HG02610 (cell line): ENCODE measurements at regions not wholly inside any gene's neighbourhood (a gene's known extent, or its start where the extent isn't known, plus 50 kb on each side); places are given as distances from the start of the nearest gene placed in this dataset.
"Not testable (repeated sequence)": the region's sequence is repeated elsewhere in the genome, so short reads cannot be mapped to it uniquely, and the experiment has no call there.

Source experiments
- ATAC-seq: cut with Tn5 transposase; IDR thresholded peaks from one replicate; pipeline ENCODE4 v1.9.1; 2021; ENCODE audit warnings: mild to moderate bottlenecking, moderate library complexity; ENCODE audit not compliant: unreplicated experiment

DNA sequence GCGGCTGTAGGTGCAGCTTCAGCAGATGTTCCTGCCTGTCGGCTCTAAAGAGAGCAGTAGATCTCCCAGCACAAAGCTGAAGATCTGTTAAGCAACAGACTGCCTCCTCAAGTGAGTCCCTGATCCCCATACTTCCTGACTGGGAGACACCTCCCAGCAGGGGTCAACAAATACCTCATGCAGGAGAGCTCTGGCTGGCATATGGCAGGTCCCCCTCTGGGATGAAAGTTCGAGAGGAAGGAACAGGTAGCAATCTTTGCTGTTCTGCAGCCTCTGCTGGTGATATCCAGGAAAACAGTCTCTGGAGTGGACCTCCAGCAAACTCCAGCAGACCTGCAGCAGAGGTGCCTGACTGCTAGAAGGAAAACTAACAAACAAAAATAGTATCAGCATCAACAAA is 337.1 kb upstream of the USP15 start:
- no peak for ATAC-seq

DNA sequence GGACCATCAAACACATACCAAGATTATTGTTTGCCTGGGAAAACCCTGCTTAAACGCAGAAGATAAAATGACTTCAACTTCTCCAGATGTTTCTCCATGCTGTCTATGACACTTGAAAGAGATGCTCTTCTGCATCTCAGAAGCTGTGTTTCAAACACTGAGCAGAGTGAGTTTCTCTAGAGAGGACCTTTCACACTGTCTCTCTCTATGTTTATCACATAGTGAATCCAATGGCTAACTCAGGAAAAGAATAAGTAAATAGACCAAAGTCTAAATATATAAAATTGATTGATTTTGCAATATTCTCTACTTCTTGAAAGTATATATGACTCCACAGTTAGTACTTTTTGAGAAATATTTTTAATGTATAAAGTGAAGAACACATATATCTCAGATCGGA is 325.6 kb upstream of the USP15 start:
- ATAC-seq: no peak

DNA sequence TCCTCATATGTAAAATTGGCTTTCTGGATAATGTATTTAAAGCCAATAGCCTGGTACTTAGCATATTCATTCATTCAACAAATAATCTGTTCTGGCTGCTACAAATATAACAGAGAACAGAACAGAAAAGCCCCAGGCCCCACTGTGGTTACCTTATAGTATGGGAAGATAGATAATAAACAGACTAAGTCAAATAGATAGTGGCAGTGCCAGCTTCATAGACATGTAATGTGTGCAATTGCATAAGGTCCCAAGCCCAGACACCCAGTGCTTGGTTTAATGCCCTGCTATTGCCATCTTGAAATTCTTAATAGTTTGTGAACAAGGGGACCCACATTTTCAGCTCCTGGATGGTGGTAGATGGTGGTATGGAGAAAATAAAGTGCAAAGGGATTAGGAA is 320.2 kb upstream of the USP15 start:
- ATAC-seq: no peak

DNA sequence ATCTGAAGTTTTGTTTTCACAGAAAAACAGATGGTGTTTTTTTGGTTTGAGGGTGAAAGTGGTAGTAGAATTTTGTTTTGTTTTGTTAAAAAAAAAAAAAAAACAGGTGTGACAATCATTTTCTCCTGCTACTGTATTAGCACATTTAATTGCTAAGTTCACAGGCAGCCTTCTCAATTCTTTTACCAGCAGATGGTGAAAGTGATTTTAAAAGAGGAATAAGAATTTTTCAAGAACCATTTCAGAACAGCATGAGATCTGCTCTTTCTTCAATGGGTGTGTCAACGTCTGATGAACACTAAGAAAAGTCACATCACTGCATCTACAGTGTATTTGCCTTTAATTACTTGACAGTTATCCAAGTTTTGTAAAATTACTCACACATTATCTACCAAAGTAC is 303.7 kb upstream of the USP15 start:
- no peak for ATAC-seq

DNA sequence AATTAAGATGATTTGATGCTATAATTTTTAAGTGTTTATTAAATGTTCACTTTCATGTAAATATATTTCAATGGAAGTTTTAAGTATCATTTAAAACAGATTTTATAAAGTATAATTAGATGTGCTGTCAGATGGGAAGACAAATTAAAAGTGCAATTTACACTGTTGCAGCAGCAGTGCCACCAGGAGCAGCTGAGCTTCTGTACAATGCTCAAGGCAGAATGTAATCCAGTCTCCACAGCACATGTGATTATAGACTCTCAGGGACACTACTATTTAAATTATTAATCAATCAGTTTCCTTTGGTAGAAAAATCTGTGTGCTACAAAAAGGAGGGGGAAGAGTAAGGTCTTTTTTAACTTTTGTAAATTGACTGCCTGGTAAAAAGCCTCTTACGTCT is 285.7 kb upstream of the USP15 start:
- no peak for ATAC-seq

DNA sequence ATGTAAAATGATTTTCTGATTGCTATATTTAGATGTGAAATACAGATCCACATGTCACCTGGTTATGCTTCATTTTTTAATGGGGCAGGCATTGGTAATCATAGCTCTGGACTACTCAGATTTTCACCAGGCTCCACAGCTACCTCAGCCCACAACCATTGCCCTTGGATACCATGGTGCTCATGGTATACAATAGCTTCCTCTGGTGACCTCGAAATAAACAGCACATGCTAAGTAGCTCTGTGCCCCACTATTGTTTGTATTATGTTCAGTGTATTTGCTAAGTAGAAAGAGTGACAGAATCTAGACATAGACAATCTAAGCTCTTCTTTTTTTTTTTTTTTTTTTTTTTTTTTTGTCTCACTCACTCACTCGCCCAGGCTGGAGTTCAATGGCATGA is 274.4 kb upstream of the USP15 start:
- ATAC-seq: no peak

DNA sequence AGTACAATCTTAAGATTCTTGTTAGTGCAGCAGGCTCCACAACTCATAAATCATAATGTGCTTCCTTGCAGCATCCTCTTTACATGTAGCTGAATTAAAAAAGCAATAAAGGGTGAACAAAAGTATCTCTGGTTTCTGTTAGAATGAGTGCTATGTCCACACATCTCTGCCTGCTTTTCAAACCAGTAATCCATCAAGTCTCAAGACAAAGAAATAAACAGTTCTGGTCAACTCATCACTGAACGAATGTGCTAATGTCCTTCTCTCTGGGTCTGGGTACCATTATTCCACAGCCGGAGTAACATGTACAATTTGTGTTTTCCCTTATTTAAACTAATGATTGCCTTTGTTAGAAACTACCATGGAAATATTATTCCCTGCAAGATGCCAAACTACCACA is 273.0 kb upstream of the USP15 start:
- no peak for ATAC-seq

DNA sequence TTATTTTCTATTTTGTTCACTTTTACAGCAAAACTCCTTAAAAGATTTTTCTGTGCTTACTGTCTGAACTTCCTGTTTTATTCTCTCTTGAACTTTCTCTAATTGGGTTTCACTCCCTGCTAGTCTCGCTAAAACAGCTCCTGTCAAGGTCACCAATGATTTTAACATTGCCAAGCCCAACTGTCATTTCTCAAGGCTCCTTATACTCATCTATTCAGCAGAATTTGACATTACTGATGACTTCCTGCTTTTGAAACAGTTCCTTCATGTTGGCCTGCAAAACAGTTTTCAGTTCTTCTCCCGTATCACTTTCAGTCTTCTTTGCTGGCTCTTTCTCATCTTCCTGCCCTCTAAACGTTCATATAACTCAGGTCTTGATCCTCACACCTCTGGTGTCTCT is 268.5 kb upstream of the USP15 start:
- no peak for ATAC-seq

DNA sequence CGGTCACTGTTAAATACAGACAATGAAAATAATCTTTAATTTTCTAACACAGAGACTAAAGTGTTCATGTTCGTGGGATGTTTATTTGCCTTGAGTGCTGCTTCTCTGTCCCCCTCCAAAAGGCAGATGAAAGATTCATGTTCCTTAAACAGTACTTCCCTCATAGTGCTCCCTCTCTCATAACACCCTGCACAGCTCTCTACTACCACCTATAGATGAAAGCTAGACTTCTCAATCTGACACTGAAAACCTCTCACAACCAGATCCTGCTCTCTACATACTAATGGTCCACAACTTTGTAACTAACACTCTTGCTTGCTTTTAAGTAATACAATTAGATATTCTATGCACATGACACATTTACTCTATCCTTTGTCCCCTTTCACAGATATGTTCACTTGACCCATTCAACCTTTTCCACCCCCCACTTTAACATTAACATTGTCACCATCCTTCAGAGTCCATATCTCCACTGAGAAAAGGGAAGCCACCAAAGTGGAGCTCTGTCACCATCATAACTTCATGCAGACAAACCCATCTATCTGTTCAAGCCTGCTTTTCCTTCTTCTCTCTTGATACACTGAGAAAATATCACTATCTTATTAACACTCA is 266.4 kb upstream of the USP15 start:
- ATAC-seq: peak; percentile 70

DNA sequence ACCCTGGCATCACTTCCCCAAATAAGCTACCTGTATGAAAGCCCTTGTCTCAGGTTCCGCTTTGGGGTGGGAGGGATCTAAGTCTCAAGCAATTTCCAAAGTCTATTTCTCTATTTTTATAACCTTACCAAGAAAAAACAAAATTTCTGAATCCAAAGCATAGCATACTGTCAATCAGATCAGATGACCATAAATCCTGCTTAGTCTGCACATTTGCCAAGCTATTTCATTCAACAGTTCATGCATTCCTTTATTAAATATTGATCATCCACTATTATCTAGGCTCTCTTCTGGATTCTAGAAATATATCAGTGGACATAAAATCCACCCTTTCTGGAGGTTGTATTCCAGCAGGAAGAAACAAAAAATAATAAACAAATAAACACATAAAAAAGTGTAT is 263.5 kb upstream of the USP15 start:
- ATAC-seq: no peak

DNA sequence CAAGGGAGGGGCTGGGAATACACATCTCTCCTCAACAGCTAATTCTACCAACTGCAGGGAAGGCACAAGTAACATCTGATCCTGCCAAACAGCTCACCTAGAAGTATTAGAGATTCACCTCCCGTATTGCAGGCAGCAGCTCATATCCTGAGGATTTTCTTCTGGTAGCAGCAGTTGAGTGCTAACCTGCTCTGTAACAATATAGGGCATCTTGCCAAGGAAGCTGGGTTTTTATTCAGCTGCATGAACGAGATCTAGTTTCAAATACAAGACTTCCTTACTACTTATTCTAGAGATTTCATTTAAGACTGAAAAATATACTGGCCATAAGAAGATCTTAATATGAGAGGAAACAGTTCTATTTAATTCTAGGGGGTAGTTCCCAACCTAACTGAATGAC is 261.4 kb upstream of the USP15 start:
- no peak for ATAC-seq

DNA sequence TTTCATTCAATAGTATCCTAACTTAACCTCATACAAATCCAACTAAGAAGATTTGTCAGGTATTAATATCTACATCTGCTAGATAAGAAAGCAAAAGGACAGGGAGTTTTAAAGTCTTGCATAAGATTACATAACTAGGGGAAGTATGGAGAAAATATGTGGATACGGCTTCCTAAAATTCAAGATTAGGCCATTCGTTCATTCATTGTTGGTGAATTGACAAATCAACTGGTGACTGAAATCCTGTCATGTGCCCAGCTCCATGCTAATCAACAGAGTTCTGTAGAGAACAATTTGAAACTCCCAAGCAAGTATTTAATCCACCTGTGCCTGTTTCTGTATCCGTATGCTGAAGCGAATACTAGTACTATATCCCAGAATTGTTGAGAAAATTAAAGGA is 260.9 kb upstream of the USP15 start:
- ATAC-seq: no peak

DNA sequence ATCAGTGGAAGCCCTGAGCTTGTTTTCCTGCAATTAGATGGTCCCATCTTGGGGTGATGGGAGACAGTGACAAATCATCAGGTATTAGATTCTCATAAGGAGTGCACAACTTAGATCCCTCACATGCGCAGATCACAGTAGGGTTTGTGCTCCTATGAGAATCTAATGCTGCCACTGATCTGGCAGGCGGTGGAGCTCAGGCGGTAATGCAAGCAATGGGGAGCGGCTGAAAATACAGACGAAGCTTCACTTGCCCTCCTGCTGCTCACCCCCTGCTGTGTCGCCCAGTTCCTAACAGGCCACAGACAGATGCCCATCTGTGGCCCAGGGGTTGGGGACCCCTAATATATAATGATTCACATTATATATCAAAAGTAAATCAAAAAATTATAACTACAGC is 258.8 kb upstream of the USP15 start:
- no peak for ATAC-seq

DNA sequence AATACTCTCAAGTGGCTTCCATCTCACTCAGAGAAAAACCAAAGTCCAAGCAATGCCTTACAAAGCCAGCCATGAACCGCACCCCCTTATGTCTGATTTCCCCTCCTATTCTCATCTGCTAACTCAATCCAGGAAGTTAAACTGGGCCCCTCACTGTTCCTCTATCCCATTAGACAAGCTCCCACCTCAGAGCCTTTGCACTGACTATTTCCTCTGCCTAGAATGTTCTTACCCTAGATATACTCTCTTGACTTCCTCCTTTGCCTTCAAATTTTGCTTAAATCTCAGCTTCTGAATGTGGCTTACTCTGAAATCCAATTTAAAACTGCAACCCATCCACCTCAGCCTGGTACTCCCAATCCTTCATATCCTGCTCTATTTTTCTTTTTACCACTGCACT is 257.0 kb upstream of the USP15 start:
- ATAC-seq: no peak

DNA sequence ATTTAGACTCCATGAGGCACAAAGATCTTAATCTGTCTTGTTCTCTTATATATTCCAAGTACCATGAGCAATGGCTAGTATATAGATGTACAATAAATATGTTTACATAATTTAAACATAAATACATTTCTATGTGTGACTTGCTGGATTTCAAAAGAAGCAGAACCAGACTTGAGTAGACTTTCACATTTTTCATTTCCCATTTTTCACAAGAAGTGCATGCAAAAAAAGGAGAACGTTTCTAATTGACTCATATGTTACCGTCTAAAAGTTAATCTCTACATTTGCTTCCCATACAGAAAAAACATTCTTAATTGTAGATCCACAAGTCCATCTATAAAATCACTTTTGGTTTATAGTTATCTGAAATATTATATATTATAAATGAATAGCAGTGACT is 256.5 kb upstream of the USP15 start:
- no peak for ATAC-seq

DNA sequence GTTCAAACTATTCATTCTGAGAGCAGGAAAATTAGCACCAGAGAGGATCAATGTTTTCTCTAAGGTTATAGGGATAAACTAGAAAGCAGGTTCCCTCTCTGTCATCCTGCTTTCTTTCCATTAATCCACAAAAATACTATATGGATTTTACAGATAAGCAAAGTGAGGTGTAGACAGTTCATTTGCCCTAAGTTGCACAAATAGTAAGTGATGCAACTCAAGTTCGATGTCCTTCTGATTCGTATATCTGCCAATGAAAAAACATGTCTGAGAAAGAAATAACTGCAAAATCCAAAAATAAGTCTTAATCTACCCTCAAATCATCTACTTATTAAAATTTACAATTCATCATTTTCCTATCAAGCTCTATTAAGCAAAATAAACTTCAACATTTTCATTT is 254.6 kb upstream of the USP15 start:
- no peak for ATAC-seq

DNA sequence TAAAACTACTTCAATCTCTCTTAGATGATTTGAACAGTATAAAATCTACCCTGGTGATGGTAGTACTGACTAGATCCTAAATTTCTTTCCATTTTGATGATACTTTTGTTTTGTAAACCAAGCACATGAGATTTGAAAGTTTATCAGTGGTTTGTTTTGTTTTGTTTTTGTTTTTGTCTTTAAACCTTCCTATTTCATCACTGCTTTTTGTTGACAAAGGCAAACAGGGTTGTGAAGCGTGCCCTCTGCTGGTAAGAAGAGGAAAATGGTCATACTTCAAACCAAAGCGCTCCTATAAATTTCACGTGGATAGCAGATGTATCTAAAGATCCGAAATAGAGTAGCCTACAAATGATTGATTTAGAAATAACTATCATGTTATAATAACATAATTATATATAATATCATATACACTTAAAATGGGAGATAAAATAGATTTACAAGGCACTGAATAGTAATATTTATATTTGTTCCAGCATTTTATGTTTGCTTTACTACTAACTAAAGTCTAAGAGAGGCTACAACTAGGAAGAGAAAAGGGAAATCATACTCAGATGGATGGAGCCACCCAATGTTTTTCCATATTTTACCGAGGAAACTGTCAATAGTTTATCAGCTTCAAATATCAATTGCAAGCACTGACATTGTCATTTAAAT is 254.0 kb upstream of the USP15 start:
- ATAC-seq: peak; percentile 70

DNA sequence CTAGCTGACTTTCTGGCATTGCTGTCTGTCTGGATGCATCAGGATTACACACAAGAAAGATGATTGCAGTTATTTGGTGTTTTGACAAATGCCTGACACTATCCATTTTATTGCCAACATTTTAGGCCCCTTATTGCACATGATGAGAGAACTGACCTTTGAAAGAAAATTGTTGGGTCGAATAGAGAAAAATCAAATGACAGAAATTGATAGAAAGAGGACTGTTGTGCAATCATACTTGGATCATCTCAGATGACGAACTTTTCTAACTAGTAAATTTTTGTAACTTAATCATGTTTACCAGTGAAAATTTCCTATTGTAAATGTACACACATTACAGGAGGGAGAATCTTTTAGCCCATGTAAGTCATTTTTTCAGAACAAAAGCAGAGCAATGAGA is 251.5 kb upstream of the USP15 start:
- no peak for ATAC-seq

DNA sequence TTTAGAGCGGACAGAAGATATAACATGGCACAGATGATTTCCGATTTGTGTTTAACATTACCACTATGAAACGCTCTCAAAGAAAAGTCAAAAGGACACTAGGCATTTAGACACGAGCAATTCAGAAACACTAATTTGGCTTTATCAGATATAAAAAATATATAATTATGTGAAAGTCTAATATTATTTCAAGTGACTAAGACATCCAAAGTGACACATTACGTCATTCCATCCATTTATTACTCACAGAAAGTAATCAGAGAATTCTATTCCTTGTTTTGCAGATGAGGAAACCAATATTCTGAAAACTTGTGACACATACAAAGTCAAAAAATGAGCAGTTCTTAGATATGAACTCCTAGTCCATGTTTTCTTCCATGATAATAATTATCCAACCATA is 250.8 kb upstream of the USP15 start:
- no peak for ATAC-seq

DNA sequence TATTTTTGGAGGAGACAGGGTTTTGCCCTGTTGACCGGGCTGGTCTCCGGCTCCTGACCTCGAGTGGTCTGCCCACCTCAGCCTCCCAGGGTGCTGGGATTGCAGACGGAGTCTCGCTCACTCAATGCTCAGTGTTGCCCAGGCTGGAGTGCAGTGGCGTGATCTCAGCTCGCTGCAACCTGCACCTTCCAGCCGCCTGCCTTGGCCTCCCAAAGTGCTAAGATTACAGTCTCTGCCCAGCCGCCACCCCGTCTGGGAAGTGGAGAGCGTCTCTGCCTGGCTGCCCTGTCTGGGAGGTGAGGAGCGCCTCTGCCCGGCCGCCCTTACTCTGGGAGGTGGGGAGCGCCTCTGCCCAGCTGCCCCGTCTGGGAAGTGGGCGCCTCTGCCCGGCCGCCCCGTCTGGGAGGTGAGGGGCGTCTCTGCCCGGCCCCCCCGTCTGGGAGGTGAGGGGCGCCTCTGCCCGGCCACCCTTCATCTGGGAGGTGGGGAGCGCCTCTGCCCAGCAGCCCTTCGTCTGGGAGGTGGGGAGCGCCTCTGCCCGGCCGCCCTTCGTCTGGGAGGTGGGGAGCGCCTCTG is 249.8 kb upstream of the USP15 start:
- not testable (repeated sequence) for ATAC-seq

DNA sequence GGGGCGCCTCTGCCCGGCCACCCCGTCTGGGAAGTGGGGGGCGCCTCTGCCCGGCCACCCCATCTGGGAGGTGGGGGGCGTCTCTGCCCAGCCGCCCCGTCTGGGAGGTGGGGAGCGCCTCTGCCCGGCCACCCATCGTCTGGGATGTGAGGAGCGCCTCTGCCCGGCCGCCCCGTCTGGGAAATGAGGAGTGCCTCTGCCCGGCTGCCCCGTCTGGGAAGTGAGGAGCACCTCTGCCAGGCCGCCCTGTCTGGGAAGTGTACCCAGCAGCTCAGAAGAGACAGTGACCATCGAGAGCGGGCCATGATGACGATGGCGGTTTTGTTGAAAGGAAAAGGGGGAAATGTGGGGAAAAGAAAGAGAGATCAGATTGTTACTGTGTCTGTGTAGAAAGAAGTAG is 249.2 kb upstream of the USP15 start:
- not testable (repeated sequence) for ATAC-seq

DNA sequence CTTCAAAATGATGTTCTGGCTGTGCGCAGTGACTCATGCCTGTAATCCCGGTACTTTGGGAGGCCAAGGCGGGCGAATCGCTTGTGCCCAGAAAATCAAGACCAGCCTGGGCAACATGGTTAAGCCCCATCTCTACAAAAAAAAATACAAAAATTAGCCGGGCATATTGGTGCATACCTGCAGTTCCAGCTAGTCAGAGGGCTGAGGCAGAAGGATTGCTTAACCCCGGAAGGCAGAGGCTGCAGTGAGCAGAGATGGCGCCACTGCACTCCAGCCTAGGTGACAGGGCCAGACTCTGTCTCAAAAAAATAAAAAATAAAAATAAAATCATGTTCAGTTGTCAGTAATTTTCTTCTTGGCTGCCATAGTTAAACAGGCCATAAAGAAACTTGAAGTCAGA is 245.9 kb upstream of the USP15 start:
- ATAC-seq: no peak

DNA sequence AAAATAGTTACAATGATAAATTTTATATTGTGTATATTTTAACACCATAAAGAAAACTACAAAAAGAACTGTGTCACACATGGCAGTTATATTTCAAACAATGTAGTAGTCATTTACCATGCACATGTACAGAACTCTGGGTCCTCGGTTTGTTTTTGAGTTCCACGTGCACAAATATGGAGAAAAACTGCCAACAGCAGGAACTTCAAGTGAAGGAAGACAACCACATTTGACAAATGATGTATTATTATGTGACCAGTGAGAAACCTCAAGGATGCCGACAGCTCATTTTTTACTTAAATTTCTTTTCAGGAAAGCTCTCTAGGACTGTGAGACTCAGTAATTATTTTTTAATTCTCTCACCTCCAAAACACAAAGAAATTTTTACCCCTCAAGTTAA is 244.2 kb upstream of the USP15 start:
- ATAC-seq: no peak
